ENCODE measurements at regions not wholly inside any gene's neighbourhood (a gene's known extent, or its start where the extent isn't known, plus 50 kb on each side); places are given as distances from the start of the nearest gene placed in this dataset.
"Not testable (repeated sequence)": the region's sequence is repeated elsewhere in the genome, so short reads cannot be mapped to it uniquely, and the experiment has no call there.

GRCh38 chr21:23874271-23874670 is 1733.0 kb downstream of the MRPL39 start:
- no peak for DNase-seq
- WGBS (ENCODE audit: insufficient coverage, low lambda C conversion rate) = 80% methylated on average over 3 of the region's 3 CpGs

DNA sequence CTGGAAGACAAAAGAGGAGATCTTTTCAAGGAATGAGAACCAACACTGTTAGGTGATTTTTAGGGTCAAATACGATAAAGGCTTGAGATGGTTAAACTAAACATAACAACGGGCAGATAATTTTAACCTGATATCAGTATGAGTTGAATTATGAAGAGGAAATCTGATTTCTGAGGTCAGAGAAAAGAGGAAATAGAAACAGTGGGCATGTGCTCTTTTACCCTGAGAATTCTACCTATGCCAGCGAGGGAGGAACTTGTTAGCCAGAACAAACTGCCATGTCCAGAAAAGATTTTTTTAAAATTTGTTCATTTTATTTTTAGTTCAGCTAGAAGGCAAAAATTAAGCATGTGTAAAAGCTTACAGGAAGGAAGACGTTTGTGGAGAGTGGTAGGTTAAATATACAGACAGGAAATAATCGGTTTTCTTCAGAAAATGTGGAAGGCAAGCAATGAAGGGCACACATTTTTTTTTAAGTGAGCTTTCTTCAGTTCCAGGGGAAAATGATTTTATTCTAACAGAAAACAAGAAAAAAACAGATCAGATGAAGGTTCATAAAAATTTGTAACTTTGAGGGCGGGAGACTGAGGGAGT is 1745.3 kb downstream of the MRPL39 start:
- 88% methylated on average over 5 of the region's 6 CpGs for WGBS (ENCODE audit: insufficient coverage, low lambda C conversion rate)
- H3K27me3 ChIP-seq (ENCODE audit: control insufficient read depth, insufficient read depth, low read length) = no peaks in the 10 kb centered on the region
- H3K4me3 ChIP-seq (ENCODE audit: low read length) = no peak overlapping the region
- no peak for DNase-seq
- H3K36me3 ChIP-seq (ENCODE audit: control insufficient read depth, insufficient read depth, low read length) = no peaks in the 10 kb centered on the region
- no peaks in the 10 kb centered on the region for H3K9me3 ChIP-seq (ENCODE audit: control insufficient read depth, low read depth, low read length)
- H3K27ac ChIP-seq (ENCODE audit: low read length) = no peak overlapping the region
- no peaks in the 10 kb centered on the region for H3K4me1 ChIP-seq (ENCODE audit: control insufficient read depth, insufficient read depth, low read length)

More at GRCh38 chr21:23874271-23874670, 1733.0 kb downstream of the MRPL39 start:
- H3K9me3 ChIP-seq (ENCODE audit: control insufficient read depth, low read depth, low read length) = peaks cover 3% of the 10 kb centered on the region
- H3K27ac ChIP-seq (ENCODE audit: low read length) = no peak overlapping the region
- no peaks in the 10 kb centered on the region for H3K4me1 ChIP-seq (ENCODE audit: control insufficient read depth, insufficient read depth, low read length)
- no peak overlapping the region for H3K4me3 ChIP-seq (ENCODE audit: low read length)
- H3K27me3 ChIP-seq (ENCODE audit: control insufficient read depth, insufficient read depth, low read length) = no peaks in the 10 kb centered on the region
- H3K36me3 ChIP-seq (ENCODE audit: control insufficient read depth, insufficient read depth, low read length) = no peaks in the 10 kb centered on the region

GRCh38 chr21:23858878-23859277 is 1748.4 kb downstream of the MRPL39 start:
- no peak for DNase-seq
- H3K36me3 ChIP-seq (ENCODE audit: control insufficient read depth, insufficient read depth, low read length) = no peaks in the 10 kb centered on the region
- H3K4me1 ChIP-seq (ENCODE audit: control insufficient read depth, insufficient read depth, low read length) = no peaks in the 10 kb centered on the region
- no peak overlapping the region for H3K4me3 ChIP-seq (ENCODE audit: low read length)
- H3K9me3 ChIP-seq (ENCODE audit: control insufficient read depth, low read depth, low read length) = no peaks in the 10 kb centered on the region
- H3K27me3 ChIP-seq (ENCODE audit: control insufficient read depth, insufficient read depth, low read length) = no peaks in the 10 kb centered on the region
- no peak overlapping the region for H3K27ac ChIP-seq (ENCODE audit: low read length)
- no CpG with 5 or more reads among the region's 2 CpGs for WGBS (ENCODE audit: insufficient coverage, low lambda C conversion rate)

DNA sequence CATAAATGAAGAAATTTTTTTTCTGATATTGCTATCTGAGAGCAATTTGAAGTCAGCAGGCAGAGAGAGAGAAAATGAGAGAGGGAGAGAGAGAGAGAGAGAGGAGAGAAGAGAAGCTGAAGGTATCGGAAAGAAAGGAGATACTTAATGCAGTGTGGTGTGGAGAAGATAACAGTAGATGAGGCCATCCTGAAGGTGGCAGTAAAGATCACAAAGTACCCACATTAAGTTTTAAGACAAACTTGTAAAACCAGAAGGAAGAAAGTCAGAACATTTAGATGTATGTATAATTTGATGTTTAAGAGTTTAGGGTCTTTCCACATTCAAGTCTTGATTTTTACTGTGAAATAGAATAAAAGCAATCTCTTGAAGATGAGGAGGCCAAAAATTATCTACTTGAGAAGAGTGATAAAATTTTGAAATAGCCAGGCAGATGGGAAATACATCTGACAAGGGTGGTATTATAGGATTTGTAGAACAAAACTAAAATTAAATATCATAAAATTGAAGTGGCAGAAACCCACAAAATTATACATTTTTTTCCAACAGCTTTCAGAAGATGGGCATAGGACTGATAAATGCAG is 1753.4 kb downstream of the MRPL39 start:
- no peak for DNase-seq
- H3K27ac ChIP-seq (ENCODE audit: low read length) = no peak overlapping the region

DNA sequence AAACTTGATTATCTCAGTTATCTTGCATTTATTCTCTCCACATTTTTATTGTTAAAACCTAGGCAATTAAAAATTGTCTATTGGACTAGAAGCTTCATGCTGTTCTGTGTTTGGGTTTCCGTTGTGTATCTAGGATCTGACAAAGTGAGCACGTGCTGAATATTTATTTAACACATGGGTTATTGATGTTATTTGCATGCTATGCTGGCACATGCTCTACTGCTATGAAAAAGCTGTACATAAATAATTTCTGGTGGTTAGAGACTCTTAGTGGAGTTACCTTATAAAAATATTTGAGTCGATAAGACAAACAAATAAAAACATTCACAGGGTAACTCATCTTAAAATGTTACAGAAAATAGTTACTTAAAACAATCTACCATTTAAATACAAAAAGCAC is 1769.7 kb downstream of the MRPL39 start:
- no peak for DNase-seq
- Histone ChIP-seq H3K4me3 (ENCODE audit: low read length) (no peak overlapping the region), H3K9me3 (ENCODE audit: control insufficient read depth, low read depth, low read length) (peaks cover 9% of the 10 kb centered on the region), H3K36me3 (ENCODE audit: control insufficient read depth, insufficient read depth, low read length) (no peaks in the 10 kb centered on the region), H3K4me1 (ENCODE audit: control insufficient read depth, insufficient read depth, low read length) (no peaks in the 10 kb centered on the region), H3K27ac (ENCODE audit: low read length) (no peak overlapping the region), H3K27me3 (ENCODE audit: control insufficient read depth, insufficient read depth, low read length) (no peaks in the 10 kb centered on the region)
- WGBS (ENCODE audit: insufficient coverage, low lambda C conversion rate) = 100% methylated on average over 1 of the region's 3 CpGs

More for the DNA sequence above, 1753.4 kb downstream of the MRPL39 start:
- H3K4me1 ChIP-seq (ENCODE audit: control insufficient read depth, insufficient read depth, low read length) = no peaks in the 10 kb centered on the region
- no peaks in the 10 kb centered on the region for H3K27me3 ChIP-seq (ENCODE audit: control insufficient read depth, insufficient read depth, low read length)
- no peak overlapping the region for H3K4me3 ChIP-seq (ENCODE audit: low read length)
- 38% methylated on average over 1 of the region's 1 CpG for WGBS (ENCODE audit: insufficient coverage, low lambda C conversion rate)
- no peaks in the 10 kb centered on the region for H3K36me3 ChIP-seq (ENCODE audit: control insufficient read depth, insufficient read depth, low read length)
- no peaks in the 10 kb centered on the region for H3K9me3 ChIP-seq (ENCODE audit: control insufficient read depth, low read depth, low read length)

- DNase-seq = no peak
- Histone ChIP-seq H3K27ac (ENCODE audit: low read length) (no peak overlapping the region), H3K9me3 (ENCODE audit: control insufficient read depth, low read depth, low read length) (no peaks in the 10 kb centered on the region), H3K4me1 (ENCODE audit: control insufficient read depth, insufficient read depth, low read length) (no peaks in the 10 kb centered on the region), H3K36me3 (ENCODE audit: control insufficient read depth, insufficient read depth, low read length) (no peaks in the 10 kb centered on the region), H3K27me3 (ENCODE audit: control insufficient read depth, insufficient read depth, low read length) (no peaks in the 10 kb centered on the region), H3K4me3 (ENCODE audit: low read length) (no peak overlapping the region)
- 64% methylated on average over 3 of the region's 3 CpGs for WGBS (ENCODE audit: insufficient coverage, low lambda C conversion rate)
Measured at GRCh38 chr21:23822760-23823159, 1784.5 kb downstream of the MRPL39 start.

DNA sequence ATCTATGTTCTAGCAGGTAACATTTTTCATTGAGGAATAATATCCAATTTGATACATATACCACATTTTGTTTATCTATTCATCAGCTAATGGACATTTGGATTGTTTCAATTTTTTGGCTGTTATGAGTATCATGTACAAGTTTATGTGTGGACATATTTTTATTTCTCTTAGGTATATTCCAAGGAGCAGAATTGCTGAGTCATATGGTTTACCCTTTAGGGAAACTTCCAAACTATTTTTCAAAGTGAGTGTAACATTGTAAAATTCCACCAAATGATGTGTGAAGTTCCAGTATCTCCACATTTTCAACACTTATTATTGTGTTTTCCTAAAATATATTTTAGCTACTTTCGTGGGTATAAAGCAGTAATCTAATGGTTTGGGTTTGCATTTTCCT is 1789.9 kb downstream of the MRPL39 start:
- no peak overlapping the region for H3K27ac ChIP-seq (ENCODE audit: low read length)
- DNase-seq = no peak
- H3K9me3 ChIP-seq (ENCODE audit: control insufficient read depth, low read depth, low read length) = no peaks in the 10 kb centered on the region
- no peaks in the 10 kb centered on the region for H3K36me3 ChIP-seq (ENCODE audit: control insufficient read depth, insufficient read depth, low read length)
- no peak overlapping the region for H3K4me3 ChIP-seq (ENCODE audit: low read length)
- H3K4me1 ChIP-seq (ENCODE audit: control insufficient read depth, insufficient read depth, low read length) = no peaks in the 10 kb centered on the region
- no CpG with 5 or more reads among the region's 1 CpG for WGBS (ENCODE audit: insufficient coverage, low lambda C conversion rate)
- H3K27me3 ChIP-seq (ENCODE audit: control insufficient read depth, insufficient read depth, low read length) = no peaks in the 10 kb centered on the region

DNA sequence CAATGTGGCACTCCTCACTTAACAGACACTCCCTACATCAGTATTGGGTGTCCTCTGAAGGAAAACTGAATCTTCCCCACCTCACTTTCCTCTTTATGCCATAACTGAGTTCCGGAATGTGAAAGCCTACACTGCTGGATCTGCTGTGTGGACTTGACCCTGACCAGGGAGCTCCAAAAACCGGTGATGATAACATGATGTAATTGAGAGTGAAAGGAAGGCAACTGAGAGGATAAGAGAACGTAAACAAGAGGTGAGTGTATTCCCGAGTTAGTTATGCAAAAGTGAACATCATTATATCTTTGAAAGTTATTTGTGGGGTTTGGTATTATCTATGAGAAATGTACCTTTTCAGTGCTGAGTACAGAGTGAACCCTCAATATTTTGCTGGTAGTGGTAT is 1794.8 kb downstream of the MRPL39 start:
- no peak for DNase-seq
- H3K4me3 ChIP-seq (ENCODE audit: low read length) = no peak overlapping the region
- no peaks in the 10 kb centered on the region for H3K27me3 ChIP-seq (ENCODE audit: control insufficient read depth, insufficient read depth, low read length)
- 69% methylated on average over 3 of the region's 4 CpGs for WGBS (ENCODE audit: insufficient coverage, low lambda C conversion rate)
- H3K4me1 ChIP-seq (ENCODE audit: control insufficient read depth, insufficient read depth, low read length) = no peaks in the 10 kb centered on the region
- H3K9me3 ChIP-seq (ENCODE audit: control insufficient read depth, low read depth, low read length) = no peaks in the 10 kb centered on the region
- no peaks in the 10 kb centered on the region for H3K36me3 ChIP-seq (ENCODE audit: control insufficient read depth, insufficient read depth, low read length)
- no peak overlapping the region for H3K27ac ChIP-seq (ENCODE audit: low read length)

GRCh38 chr21:23811805-23812204 is 1795.5 kb downstream of the MRPL39 start:
- no peak overlapping the region for H3K27ac ChIP-seq (ENCODE audit: low read length)
- peaks cover 5% of the 10 kb centered on the region for H3K9me3 ChIP-seq (ENCODE audit: control insufficient read depth, low read depth, low read length)
- no peaks in the 10 kb centered on the region for H3K27me3 ChIP-seq (ENCODE audit: control insufficient read depth, insufficient read depth, low read length)
- no peak overlapping the region for H3K4me3 ChIP-seq (ENCODE audit: low read length)
- H3K4me1 ChIP-seq (ENCODE audit: control insufficient read depth, insufficient read depth, low read length) = no peaks in the 10 kb centered on the region
- no peak for DNase-seq
- no peaks in the 10 kb centered on the region for H3K36me3 ChIP-seq (ENCODE audit: control insufficient read depth, insufficient read depth, low read length)
- 20% methylated on average over 1 of the region's 2 CpGs for WGBS (ENCODE audit: insufficient coverage, low lambda C conversion rate)

GRCh38 chr21:23809573-23809972 is 1797.7 kb downstream of the MRPL39 start:
- Histone ChIP-seq H3K27ac (ENCODE audit: low read length) (no peak overlapping the region), H3K27me3 (ENCODE audit: control insufficient read depth, insufficient read depth, low read length) (no peaks in the 10 kb centered on the region), H3K4me3 (ENCODE audit: low read length) (no peak overlapping the region), H3K36me3 (ENCODE audit: control insufficient read depth, insufficient read depth, low read length) (no peaks in the 10 kb centered on the region), H3K4me1 (ENCODE audit: control insufficient read depth, insufficient read depth, low read length) (no peaks in the 10 kb centered on the region), H3K9me3 (ENCODE audit: control insufficient read depth, low read depth, low read length) (peaks cover 8% of the 10 kb centered on the region)
- WGBS (ENCODE audit: insufficient coverage, low lambda C conversion rate) = no CpG with 5 or more reads among the region's 2 CpGs
- no peak for DNase-seq

- no CpG with 5 or more reads among the region's 39 CpGs for WGBS (ENCODE audit: insufficient coverage, low lambda C conversion rate)
- H3K27ac ChIP-seq (ENCODE audit: low read length); H3K27me3 ChIP-seq (ENCODE audit: control insufficient read depth, insufficient read depth, low read length); DNase-seq; H3K36me3 ChIP-seq (ENCODE audit: control insufficient read depth, insufficient read depth, low read length); H3K4me1 ChIP-seq (ENCODE audit: control insufficient read depth, insufficient read depth, low read length); H3K9me3 ChIP-seq (ENCODE audit: control insufficient read depth, low read depth, low read length); H3K4me3 ChIP-seq (ENCODE audit: low read length): not testable (repeated sequence)
Measured at GRCh38 chr21:23806966-23807548, 1800.2 kb downstream of the MRPL39 start.

Measured in large intestine (tissue), 3 donors.